Heart left ventricle (tissue), 13 donors: ENCODE measurements at regions not wholly inside any gene's neighbourhood (a gene's known extent, or its start where the extent isn't known, plus 50 kb on each side); places are given as distances from the start of the nearest gene placed in this dataset.

Experiments used
- POLR2A ChIP-seq, 2 donors: fragments of 450-650 bp; IDR thresholded peaks; one replicate each; pipeline ENCODE4 v1.6.1; 2017; ENCODE audit warnings: antibody characterized with exemption in 2 of 2, mild to moderate bottlenecking in 2 of 2, moderate library complexity in 2 of 2
- TF ChIP-seq, protein P1 (sequence below), 12 donors: fragments of 200-600 bp; sonication (generic) in 4 of 12; IDR thresholded peaks; one replicate each; pipeline versions ENCODE4 v1.5.0 to v1.8.0; 2018 to 2022; ENCODE audit warnings: antibody characterized with exemption in 12 of 12, mild to moderate bottlenecking in 5 of 12
- donor health status: ischemic (EF 13 %, LVEDD 7.1; RV severe dilation, severe dysfunction).
- donor health status: DM: no; HTN: yes; CAD: no.
- donor health status: DM: no; HTN: no; CAD: no.
- donor health status: ischemic (EF 25% LVEDD 6.9; RV normal size, moderate dysfunction).
- donor health status: ischemic (EF 25% LVEDD 5.7; RV mildly dilated, moderate dysfunction).
- donor health status: ischemic (EF 35%, LVEDD 5.7; RV mildly dilated, moderate dysfunction).
- donor health status: nonischemic (EF 11% LVEDD 7.7; RV severe dilation, severe dysfunction).
- donor health status: DM: yes; HTN: yes; CAD: no.
- donor health status: PGD.
- donor health status: ischemic (EF 29% LVEDD 5.4; RV normal size, mild dysfunction).
- donor health status: nonischemic (EF 23%, LVEDD 6.1; RV moderate dilation, normal function).

DNA sequence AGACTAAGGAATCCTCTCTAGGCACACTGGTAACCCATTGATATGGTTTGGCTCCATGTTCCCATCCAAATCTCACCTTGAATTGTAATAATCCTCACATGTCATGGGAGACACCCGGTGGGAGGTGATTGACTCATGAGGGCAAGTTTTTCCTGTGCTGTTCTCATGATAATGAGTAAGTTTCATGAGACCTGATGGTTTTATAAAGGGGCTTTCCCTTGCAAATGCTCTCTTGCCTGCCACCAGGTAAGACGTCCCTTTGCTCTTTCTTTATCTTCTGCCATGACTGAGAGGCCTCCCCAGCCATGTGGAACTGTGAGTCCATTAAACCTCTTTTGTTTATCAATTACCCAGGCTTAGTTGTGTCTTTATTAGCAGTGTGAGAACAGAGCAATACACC, 81.4 kb upstream of the GPC6 start:
- TF ChIP-seq, protein P1, sequence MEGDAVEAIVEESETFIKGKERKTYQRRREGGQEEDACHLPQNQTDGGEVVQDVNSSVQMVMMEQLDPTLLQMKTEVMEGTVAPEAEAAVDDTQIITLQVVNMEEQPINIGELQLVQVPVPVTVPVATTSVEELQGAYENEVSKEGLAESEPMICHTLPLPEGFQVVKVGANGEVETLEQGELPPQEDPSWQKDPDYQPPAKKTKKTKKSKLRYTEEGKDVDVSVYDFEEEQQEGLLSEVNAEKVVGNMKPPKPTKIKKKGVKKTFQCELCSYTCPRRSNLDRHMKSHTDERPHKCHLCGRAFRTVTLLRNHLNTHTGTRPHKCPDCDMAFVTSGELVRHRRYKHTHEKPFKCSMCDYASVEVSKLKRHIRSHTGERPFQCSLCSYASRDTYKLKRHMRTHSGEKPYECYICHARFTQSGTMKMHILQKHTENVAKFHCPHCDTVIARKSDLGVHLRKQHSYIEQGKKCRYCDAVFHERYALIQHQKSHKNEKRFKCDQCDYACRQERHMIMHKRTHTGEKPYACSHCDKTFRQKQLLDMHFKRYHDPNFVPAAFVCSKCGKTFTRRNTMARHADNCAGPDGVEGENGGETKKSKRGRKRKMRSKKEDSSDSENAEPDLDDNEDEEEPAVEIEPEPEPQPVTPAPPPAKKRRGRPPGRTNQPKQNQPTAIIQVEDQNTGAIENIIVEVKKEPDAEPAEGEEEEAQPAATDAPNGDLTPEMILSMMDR (IDR thresholded peaks at IDR 0.05), result no peak
- TF ChIP-seq POLR2A (IDR thresholded peaks at IDR 0.05), result no peak
